CD4-positive, alpha-beta T cell treated with Interleukin-12 subunit alpha and Interleukin-12 subunit beta, for 1 hour (primary cell): ENCODE measurements at regions not wholly inside any gene's neighbourhood (a gene's known extent, or its start where the extent isn't known, plus 50 kb on each side); places are given as distances from the start of the nearest gene placed in this dataset.
"Not testable (repeated sequence)": the region's sequence is repeated elsewhere in the genome, so short reads cannot be mapped to it uniquely, and the experiment has no call there.

ENCODE experiments used
- DNase-seq: peaks from one replicate; pipeline ENCODE4 v3.0.0-alpha.2; 2020

GRCh38 chr5:92544036-92544435 lies 1037.0 kb downstream of the NR2F1-AS1 start:
- DNase-seq = no peak

- no peak for DNase-seq
Measured at GRCh38 chr5:92543201-92543600, 1037.8 kb downstream of the NR2F1-AS1 start.

- not testable (repeated sequence) for DNase-seq
Measured at GRCh38 chr5:92542017-92542416, 1039.0 kb downstream of the NR2F1-AS1 start.

- DNase-seq = no peak
Measured at GRCh38 chr5:92527311-92528078, 1053.5 kb downstream of the NR2F1-AS1 start.

GRCh38 chr5:92525131-92525530 lies 1055.9 kb downstream of the NR2F1-AS1 start:
- no peak for DNase-seq

GRCh38 chr5:92519811-92520632 lies 1061.0 kb downstream of the NR2F1-AS1 start:
- DNase-seq = no peak

GRCh38 chr5:92518318-92518904 lies 1062.6 kb downstream of the NR2F1-AS1 start:
- DNase-seq = no peak

- DNase-seq = no peak
Measured at GRCh38 chr5:92514896-92515295, 1066.1 kb downstream of the NR2F1-AS1 start.

- no peak for DNase-seq
Measured at GRCh38 chr5:92513067-92513466, 1068.0 kb downstream of the NR2F1-AS1 start.

GRCh38 chr5:92508271-92508670 lies 1072.7 kb downstream of the NR2F1-AS1 start:
- DNase-seq = no peak

GRCh38 chr5:92505925-92506324 lies 1075.1 kb downstream of the NR2F1-AS1 start:
- DNase-seq = no peak

GRCh38 chr5:92505145-92505544 lies 1075.9 kb downstream of the NR2F1-AS1 start:
- DNase-seq = no peak

GRCh38 chr5:92504346-92504745 lies 1076.7 kb downstream of the NR2F1-AS1 start:
- DNase-seq = no peak

- DNase-seq = no peak
Measured at GRCh38 chr5:92500752-92501151, 1080.3 kb downstream of the NR2F1-AS1 start.

GRCh38 chr5:92496545-92496944 lies 1084.5 kb downstream of the NR2F1-AS1 start:
- no peak for DNase-seq

GRCh38 chr5:92494508-92494907 lies 1086.5 kb downstream of the NR2F1-AS1 start:
- no peak for DNase-seq

- DNase-seq = no peak
Measured at GRCh38 chr5:92492908-92493307, 1088.1 kb downstream of the NR2F1-AS1 start.

GRCh38 chr5:92484484-92484883 lies 1096.5 kb downstream of the NR2F1-AS1 start:
- DNase-seq = no peak

- DNase-seq = no peak
Measured at GRCh38 chr5:92472981-92473566, 1090.0 kb upstream of the ARRDC3 start.

- DNase-seq = no peak
Measured at GRCh38 chr5:92471861-92472260, 1088.7 kb upstream of the ARRDC3 start.

- DNase-seq = no peak
Measured at GRCh38 chr5:92470770-92471169, 1087.7 kb upstream of the ARRDC3 start.

GRCh38 chr5:92468295-92468694 lies 1085.2 kb upstream of the ARRDC3 start:
- DNase-seq = no peak

- DNase-seq = no peak
Measured at GRCh38 chr5:92467695-92468094, 1084.6 kb upstream of the ARRDC3 start.
